ENCODE measurements at regions not wholly inside any gene's neighbourhood (a gene's known extent, or its start where the extent isn't known, plus 50 kb on each side); places are given as distances from the start of the nearest gene placed in this dataset.

DNA sequence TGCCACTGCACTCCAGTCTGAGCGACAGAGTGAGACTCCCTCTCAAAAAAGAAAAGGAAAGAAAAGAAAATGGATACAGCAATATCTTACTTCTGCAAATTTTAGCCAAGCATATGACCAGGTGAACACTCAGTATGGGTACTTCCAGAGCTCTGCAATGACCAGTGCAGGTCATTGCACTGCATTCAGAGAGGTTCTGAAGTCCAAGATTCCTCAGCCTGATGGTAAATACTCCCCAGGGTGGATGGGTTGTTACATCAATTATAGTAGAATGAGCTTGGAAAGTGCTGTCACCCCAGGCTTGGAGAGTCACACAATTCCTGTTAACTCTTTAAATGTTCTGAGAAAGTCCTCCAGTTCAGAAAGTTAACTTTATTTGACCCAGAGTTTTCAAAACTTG, 103.7 kb downstream of the RPLP1 start:
- no peak for TF ChIP-seq CTCF (IDR thresholded peaks at IDR 0.05; ENCODE audit: insufficient read depth, low read depth, low read length)
- DNase-seq (ENCODE audit: low read depth), result no peak
- no peak overlapping the region for H3K4me3 ChIP-seq (ENCODE audit: low read depth, low read length)

GRCh38 chr15:69557020-69557706, 104.5 kb downstream of the RPLP1 start:
- DNase-seq (ENCODE audit: low read depth), result peak; percentile 77
- no peak for TF ChIP-seq CTCF (IDR thresholded peaks at IDR 0.05; ENCODE audit: insufficient read depth, low read depth, low read length)
- H3K4me3 ChIP-seq (ENCODE audit: low read depth, low read length), result no peak overlapping the region

DNA sequence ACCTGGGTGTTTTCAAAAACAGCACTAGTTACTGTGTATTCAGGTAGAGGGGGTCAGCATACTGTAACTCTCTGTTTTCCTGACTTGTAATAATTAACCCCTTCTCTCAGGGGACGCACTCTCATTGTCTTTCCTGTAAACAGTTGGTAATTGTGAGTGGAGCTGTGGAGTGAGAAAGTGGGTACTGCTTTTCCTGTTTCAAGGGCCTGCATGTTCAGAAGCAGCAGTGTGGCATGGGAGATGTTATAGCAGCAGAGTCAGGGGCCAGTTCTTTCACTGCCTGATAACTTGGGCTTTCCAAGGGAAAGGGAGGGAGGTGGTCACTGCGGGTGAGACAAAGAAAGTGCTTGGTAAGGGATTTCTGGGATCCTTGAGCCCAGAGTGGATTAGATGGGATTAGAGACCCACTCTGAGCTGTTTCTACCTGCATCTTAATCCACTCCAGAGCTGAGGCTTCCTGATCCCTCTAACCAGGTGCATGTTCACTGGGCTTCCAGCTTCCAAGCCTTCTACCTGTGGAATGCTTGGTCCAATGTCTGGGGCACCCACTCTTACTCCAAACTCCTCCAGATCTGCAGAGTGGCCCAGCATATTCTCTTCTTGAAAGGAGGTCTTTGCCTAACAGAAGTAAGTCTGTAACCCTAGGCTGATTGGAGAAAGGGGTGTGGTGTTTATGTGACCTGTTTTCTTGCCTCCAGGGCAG, 105.2 kb downstream of the RPLP1 start:
- no peak for TF ChIP-seq CTCF (IDR thresholded peaks at IDR 0.05; ENCODE audit: insufficient read depth, low read depth, low read length)
- no peak overlapping the region for H3K4me3 ChIP-seq (ENCODE audit: low read depth, low read length)
- DNase-seq (ENCODE audit: low read depth), result no peak

- no peak overlapping the region for H3K4me3 ChIP-seq (ENCODE audit: low read depth, low read length)
- no peak for DNase-seq (ENCODE audit: low read depth)
- no peak for TF ChIP-seq CTCF (IDR thresholded peaks at IDR 0.05; ENCODE audit: insufficient read depth, low read depth, low read length)
These were observed 107.0 kb downstream of the RPLP1 start for GRCh38 chr15:69559440-69560190.

GRCh38 chr15:69561071-69561784, 108.6 kb downstream of the RPLP1 start:
- no peak for DNase-seq (ENCODE audit: low read depth)
- H3K4me3 ChIP-seq (ENCODE audit: low read depth, low read length), result no peak overlapping the region
- no peak for TF ChIP-seq CTCF (IDR thresholded peaks at IDR 0.05; ENCODE audit: insufficient read depth, low read depth, low read length)

DNA sequence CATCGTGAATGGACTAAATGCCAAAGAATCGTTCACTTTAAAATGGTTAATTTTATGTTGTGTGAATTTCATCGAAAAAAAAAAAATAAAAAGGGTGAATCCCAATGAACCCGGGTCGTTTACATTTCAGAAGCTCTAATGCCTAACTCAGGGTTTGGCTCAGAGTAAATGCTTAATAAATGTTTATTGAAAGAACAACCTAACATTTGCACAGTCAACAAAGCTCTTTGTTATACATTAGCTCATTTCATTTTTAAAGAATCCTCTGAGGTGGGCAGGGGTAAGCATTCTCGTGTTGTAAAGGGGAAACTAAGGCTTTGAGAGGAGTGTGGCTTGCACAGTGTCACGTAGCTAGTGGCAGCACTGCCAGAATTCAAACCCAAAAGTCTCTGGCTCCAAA, 109.5 kb downstream of the RPLP1 start:
- H3K4me3 ChIP-seq (ENCODE audit: low read depth, low read length), result no peak overlapping the region
- TF ChIP-seq CTCF (IDR thresholded peaks at IDR 0.05; ENCODE audit: insufficient read depth, low read depth, low read length), result no peak
- DNase-seq (ENCODE audit: low read depth), result no peak

All from fibroblast of villous mesenchyme (primary cell).